OCI-LY7 (cell line): ENCODE measurements at regions not wholly inside any gene's neighbourhood (a gene's known extent, or its start where the extent isn't known, plus 50 kb on each side); places are given as distances from the start of the nearest gene placed in this dataset.

ENCODE experiments used
- CTCF ChIP-seq: fragments of 200-600 bp; sonication (generic); conservative IDR thresholded peaks from 2 replicates; pipeline ENCODE4 v1.5.1; 2014; ENCODE audit warnings: mild to moderate bottlenecking, antibody characterized with exemption, low read length, moderate library complexity, mixed read lengths
- EZH2phosphoT487 ChIP-seq: fragments of 200-600 bp; sonication (generic); IDR thresholded peaks from 2 replicates; pipeline ENCODE4 v1.6.1; 2018; ENCODE audit warnings: low read depth, borderline replicate concordance, mild to moderate bottlenecking, mixed run types, antibody characterized with exemption, low read length, moderate library complexity, mixed read lengths

GRCh38 chr9:8139756-8140155, 340.2 kb upstream of the DMAC1 start:
- TF ChIP-seq CTCF (no peak), EZH2phosphoT487 (no peak)
